IPS DF 6.9 (cell line): ENCODE measurements at regions not wholly inside any gene's neighbourhood (a gene's known extent, or its start where the extent isn't known, plus 50 kb on each side); places are given as distances from the start of the nearest gene placed in this dataset.

Experiments
- DNase-seq: peaks from one replicate; pipeline ENCODE4 v3.0.0-alpha.2; 2013; ENCODE audit warnings: low read depth, low spot score
- H3K27ac ChIP-seq: one replicate; pipeline ENCODE4 v1.5.1; 2013; ENCODE audit warnings: low read length, control low read depth
- H3K27me3 ChIP-seq: 2 replicates; pipeline ENCODE4 v1.6.1; 2013; ENCODE audit warnings: mild to moderate bottlenecking, low read length; ENCODE audit not compliant: control insufficient read depth, insufficient read depth
- H3K36me3 ChIP-seq: 2 replicates; pipeline ENCODE4 v1.6.1; 2013; ENCODE audit warnings: low read length; ENCODE audit not compliant: control insufficient read depth, insufficient read depth
- H3K4me1 ChIP-seq: 2 replicates; pipeline ENCODE4 v1.6.1; 2013; ENCODE audit warnings: low read length; ENCODE audit not compliant: control insufficient read depth, insufficient read depth
- H3K4me3 ChIP-seq: 2 replicates; pipeline ENCODE4 v1.5.1; 2013; ENCODE audit warnings: mild to moderate bottlenecking, low read length
- H3K9me3 ChIP-seq: 2 replicates; pipeline ENCODE4 v1.6.1; 2013; ENCODE audit warnings: low read length, inconsistent platforms; ENCODE audit not compliant: control insufficient read depth, insufficient read depth
- WGBS: extraction: QIAGEN DNeasy Blood & Tissue Kit; methylation state at CpG from one replicate; pipeline ENCODE4 v1.1.7; 2013; ENCODE audit warnings: mixed read lengths, missing lambda C conversion rate; ENCODE audit not compliant: insufficient read length, insufficient coverage; 5-methylcytosine and 5-hydroxymethylcytosine counted together

GRCh38 chr15:39074341-39074985 lies 506.4 kb upstream of the THBS1 start:
- no peaks in the 10 kb centered on the region for H3K9me3 ChIP-seq
- no peak overlapping the region for H3K4me3 ChIP-seq
- WGBS = no CpG with 5 or more reads among the region's 5 CpGs
- no peaks in the 10 kb centered on the region for H3K27me3 ChIP-seq
- no peak overlapping the region for H3K27ac ChIP-seq
- DNase-seq = no peak
- no peaks in the 10 kb centered on the region for H3K36me3 ChIP-seq
- H3K4me1 ChIP-seq = no peaks in the 10 kb centered on the region

GRCh38 chr15:39075311-39075710 lies 505.6 kb upstream of the THBS1 start:
- no CpG with 5 or more reads among the region's 3 CpGs for WGBS

GRCh38 chr15:39075756-39076341 lies 505.0 kb upstream of the THBS1 start:
- no peaks in the 10 kb centered on the region for H3K27me3 ChIP-seq
- no peak overlapping the region for H3K27ac ChIP-seq
- no peaks in the 10 kb centered on the region for H3K9me3 ChIP-seq
- H3K4me3 ChIP-seq = no peak overlapping the region
- no peaks in the 10 kb centered on the region for H3K4me1 ChIP-seq
- no peaks in the 10 kb centered on the region for H3K36me3 ChIP-seq
- no CpG with 5 or more reads among the region's 7 CpGs for WGBS
- DNase-seq = no peak

More at GRCh38 chr15:39075311-39075710, 505.6 kb upstream of the THBS1 start:
- H3K27me3 ChIP-seq = no peaks in the 10 kb centered on the region
- no peaks in the 10 kb centered on the region for H3K9me3 ChIP-seq
- H3K36me3 ChIP-seq = no peaks in the 10 kb centered on the region
- no peaks in the 10 kb centered on the region for H3K4me1 ChIP-seq
- no peak overlapping the region for H3K4me3 ChIP-seq
- DNase-seq = no peak
- H3K27ac ChIP-seq = no peak overlapping the region

- H3K27ac ChIP-seq = no peak overlapping the region
- DNase-seq = no peak
- no peaks in the 10 kb centered on the region for H3K27me3 ChIP-seq
- no CpG with 5 or more reads among the region's 3 CpGs for WGBS
- H3K4me1 ChIP-seq = no peaks in the 10 kb centered on the region
- H3K36me3 ChIP-seq = no peaks in the 10 kb centered on the region
- no peak overlapping the region for H3K4me3 ChIP-seq
- H3K9me3 ChIP-seq = no peaks in the 10 kb centered on the region
These were observed 502.9 kb upstream of the THBS1 start for GRCh38 chr15:39078026-39078425.

GRCh38 chr15:39079296-39079847 lies 501.5 kb upstream of the THBS1 start:
- H3K9me3 ChIP-seq = no peaks in the 10 kb centered on the region
- no peak overlapping the region for H3K4me3 ChIP-seq
- no peaks in the 10 kb centered on the region for H3K27me3 ChIP-seq
- H3K27ac ChIP-seq = no peak overlapping the region
- WGBS = no CpG with 5 or more reads among the region's 6 CpGs
- H3K36me3 ChIP-seq = no peaks in the 10 kb centered on the region
- DNase-seq = no peak
- no peaks in the 10 kb centered on the region for H3K4me1 ChIP-seq

GRCh38 chr15:39083213-39083612 lies 497.7 kb upstream of the THBS1 start:
- DNase-seq = no peak
- Histone ChIP-seq H3K4me1 (no peaks in the 10 kb centered on the region), H3K27me3 (no peaks in the 10 kb centered on the region), H3K4me3 (no peak overlapping the region), H3K27ac (no peak overlapping the region), H3K36me3 (no peaks in the 10 kb centered on the region), H3K9me3 (no peaks in the 10 kb centered on the region)
- no CpG with 5 or more reads among the region's 2 CpGs for WGBS

GRCh38 chr15:39084674-39085530 lies 496.0 kb upstream of the THBS1 start:
- DNase-seq = no peak
- Histone ChIP-seq H3K9me3 (no peaks in the 10 kb centered on the region), H3K27me3 (no peaks in the 10 kb centered on the region), H3K4me1 (peaks cover 1% of the 10 kb centered on the region; the same call in 1 of the 2 replicates), H3K36me3 (no peaks in the 10 kb centered on the region), H3K4me3 (no peak overlapping the region), H3K27ac (no peak overlapping the region)
- no CpG with 5 or more reads among the region's 12 CpGs for WGBS

GRCh38 chr15:39086641-39087040 lies 494.2 kb upstream of the THBS1 start:
- H3K36me3 ChIP-seq = no peaks in the 10 kb centered on the region
- no peaks in the 10 kb centered on the region for H3K27me3 ChIP-seq
- H3K9me3 ChIP-seq = no peaks in the 10 kb centered on the region
- H3K27ac ChIP-seq = no peak overlapping the region
- peaks cover 1% of the 10 kb centered on the region; the same call in 1 of the 2 replicates for H3K4me1 ChIP-seq
- DNase-seq = no peak
- WGBS = no CpG with 5 or more reads among the region's 5 CpGs
- H3K4me3 ChIP-seq = no peak overlapping the region

- WGBS = no CpG with 5 or more reads among the region's 1 CpG
- DNase-seq = no peak
These were observed 492.7 kb upstream of the THBS1 start for GRCh38 chr15:39088156-39088555.

GRCh38 chr15:39092354-39092753 lies 488.5 kb upstream of the THBS1 start:
- H3K36me3 ChIP-seq = no peaks in the 10 kb centered on the region
- H3K27ac ChIP-seq = no peak overlapping the region
- WGBS = no CpG with 5 or more reads among the region's 4 CpGs
- H3K4me1 ChIP-seq = peaks cover 4% of the 10 kb centered on the region; the same call in 1 of the 2 replicates
- no peaks in the 10 kb centered on the region for H3K27me3 ChIP-seq
- no peak for DNase-seq
- H3K9me3 ChIP-seq = no peaks in the 10 kb centered on the region
- H3K4me3 ChIP-seq = no peak overlapping the region

More at GRCh38 chr15:39088156-39088555, 492.7 kb upstream of the THBS1 start:
- Histone ChIP-seq H3K9me3 (no peaks in the 10 kb centered on the region), H3K27ac (no peak overlapping the region), H3K4me1 (peaks cover 1% of the 10 kb centered on the region; the same call in 1 of the 2 replicates), H3K36me3 (no peaks in the 10 kb centered on the region), H3K27me3 (no peaks in the 10 kb centered on the region), H3K4me3 (no peak overlapping the region)
